ENCODE measurements at regions not wholly inside any gene's neighbourhood (a gene's known extent, or its start where the extent isn't known, plus 50 kb on each side); places are given as distances from the start of the nearest gene placed in this dataset.

GRCh38 chr5:2169850-2170760 is 287.4 kb upstream of the IRX4 start:
- TF ChIP-seq CTCF (IDR thresholded peaks at IDR 0.05) (no peak), ZFX (IDR thresholded peaks at IDR 0.05; ENCODE audit: borderline replicate concordance) (no peak)
- H3K27ac ChIP-seq: no peak overlapping the region

DNA sequence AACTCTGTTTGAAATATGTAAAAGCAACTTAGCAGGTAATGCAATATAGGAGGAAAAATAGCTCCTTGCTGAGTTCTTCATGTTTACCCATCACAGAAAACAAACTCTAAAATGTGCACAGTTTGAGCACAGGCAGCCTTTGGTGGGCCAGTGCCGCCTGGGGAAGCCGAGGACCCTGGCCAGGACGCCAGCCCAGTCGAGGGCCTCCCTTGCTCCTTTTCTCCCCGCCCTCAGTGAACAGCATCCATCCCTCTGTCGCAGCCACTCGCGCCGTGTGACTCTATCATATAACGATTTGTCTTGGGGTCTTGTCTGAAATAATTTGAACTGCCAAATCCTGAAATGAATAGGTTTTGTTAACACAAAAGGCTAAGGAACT is 286.7 kb upstream of the IRX4 start:
- no peak for TF ChIP-seq ZFX (IDR thresholded peaks at IDR 0.05; ENCODE audit: borderline replicate concordance)
- no peak overlapping the region for H3K27ac ChIP-seq

DNA sequence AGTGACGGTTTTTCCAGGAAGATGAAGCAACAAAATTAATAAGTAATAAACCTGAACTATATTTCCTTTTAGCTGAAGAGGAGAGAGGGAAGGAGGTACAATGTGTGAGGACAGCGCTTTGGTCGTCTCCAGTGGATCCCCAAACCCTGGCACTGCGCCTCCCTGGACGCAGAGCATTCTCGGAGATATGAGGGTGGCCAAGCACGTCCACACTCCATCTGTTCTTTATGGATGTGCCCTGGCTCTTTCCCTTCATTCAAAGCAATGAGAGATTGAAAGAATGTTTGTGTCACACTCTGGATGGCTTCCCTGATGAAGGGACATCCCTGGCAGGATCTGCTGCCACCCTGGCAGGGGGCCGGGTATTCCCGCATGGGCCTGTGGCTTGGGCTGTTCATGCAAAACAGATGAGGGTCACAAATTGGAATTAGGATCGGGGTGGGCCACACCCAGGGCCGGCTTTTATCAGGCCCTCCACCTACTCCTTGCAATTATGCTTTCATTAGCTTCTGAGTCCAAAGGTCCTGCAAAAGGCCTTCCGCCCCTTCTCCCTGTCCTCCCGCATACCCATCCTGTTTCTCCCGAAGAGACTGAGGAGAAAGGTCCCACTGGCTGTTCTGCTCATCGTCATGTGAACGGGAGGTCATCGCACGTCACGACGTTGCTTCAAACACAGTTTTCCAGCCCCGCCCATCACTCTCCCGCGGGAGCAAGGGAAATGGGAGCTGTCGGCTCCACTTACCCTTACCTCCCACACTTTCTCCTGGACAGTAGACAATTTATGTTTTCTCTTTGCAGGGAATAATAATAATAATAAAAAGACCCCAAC is 286.1 kb upstream of the IRX4 start:
- H3K27ac ChIP-seq: no peak overlapping the region
- TF ChIP-seq ZFX (IDR thresholded peaks at IDR 0.05; ENCODE audit: borderline replicate concordance): no peak
- TF ChIP-seq CTCF (IDR thresholded peaks at IDR 0.05): no peak

- no peak overlapping the region for H3K27ac ChIP-seq
- TF ChIP-seq ZFX (IDR thresholded peaks at IDR 0.05; ENCODE audit: borderline replicate concordance) (no peak), CTCF (IDR thresholded peaks at IDR 0.05) (no peak)
These were observed 284.9 kb upstream of the IRX4 start for GRCh38 chr5:2167671-2168070.

DNA sequence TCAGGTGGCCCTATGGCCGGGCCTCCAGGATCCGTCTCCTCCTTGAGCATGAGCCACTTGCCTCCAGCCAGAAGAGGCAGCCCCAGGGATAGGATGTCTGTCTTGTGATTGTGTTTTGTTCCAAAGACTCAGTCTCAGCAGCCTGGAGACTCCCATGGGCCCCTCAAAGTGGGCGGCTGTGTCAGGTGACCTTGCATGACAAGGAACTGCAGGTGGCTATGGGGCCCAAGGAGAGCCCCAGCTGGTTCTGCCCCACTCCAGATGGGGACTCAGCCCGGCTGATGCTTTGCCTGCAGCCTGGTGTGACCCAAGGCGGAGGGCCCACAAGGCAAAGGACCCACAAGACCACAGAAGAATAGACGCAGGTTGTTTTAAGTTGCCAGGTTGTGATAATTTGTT is 284.3 kb upstream of the IRX4 start:
- TF ChIP-seq ZFX (IDR thresholded peaks at IDR 0.05; ENCODE audit: borderline replicate concordance) (no peak), CTCF (IDR thresholded peaks at IDR 0.05) (no peak)
- H3K27ac ChIP-seq: no peak overlapping the region

- no peak overlapping the region for H3K27ac ChIP-seq
- TF ChIP-seq CTCF (IDR thresholded peaks at IDR 0.05) (no peak), ZFX (IDR thresholded peaks at IDR 0.05; ENCODE audit: borderline replicate concordance) (no peak)
These were observed 283.7 kb upstream of the IRX4 start for GRCh38 chr5:2166306-2166978.

DNA sequence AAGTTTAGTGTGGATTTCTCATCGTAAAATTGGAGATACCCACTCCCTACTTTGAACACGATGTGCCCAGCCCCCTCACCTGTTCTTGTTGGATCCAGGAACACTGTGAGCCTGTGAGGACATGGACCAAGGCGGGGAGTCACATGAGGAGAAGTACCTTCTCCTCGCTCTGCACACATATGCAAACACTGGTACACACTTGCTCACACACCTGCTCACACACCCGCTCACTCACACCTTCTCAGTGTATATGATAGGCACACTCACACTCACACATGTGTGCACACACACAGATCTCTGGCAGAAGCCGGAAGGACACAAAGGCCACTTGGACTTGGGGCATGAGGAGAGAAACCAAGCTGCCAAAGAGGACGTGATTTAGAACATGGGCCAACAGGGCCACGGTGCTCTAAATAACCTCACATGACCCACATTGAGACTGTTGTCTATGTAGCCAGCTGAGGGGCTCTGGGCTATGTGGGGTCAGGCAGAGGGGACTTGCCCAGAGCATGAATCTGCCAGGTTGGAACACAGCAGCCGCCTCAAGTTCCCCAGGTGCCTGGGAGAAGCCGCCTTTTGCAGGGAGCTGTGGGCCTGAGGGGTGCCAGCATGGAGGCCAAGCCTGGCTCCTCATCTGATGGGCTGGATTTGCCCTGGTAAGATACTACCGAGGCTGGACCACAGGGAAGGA is 283.0 kb upstream of the IRX4 start:
- no peak overlapping the region for H3K27ac ChIP-seq
- TF ChIP-seq CTCF (IDR thresholded peaks at IDR 0.05): no peak
- TF ChIP-seq ZFX (IDR thresholded peaks at IDR 0.05; ENCODE audit: borderline replicate concordance): no peak
